Activated B cell treated with CpG ODN at 0.5 μM for 24 hours (primary cell): ENCODE measurements at regions not wholly inside any gene's neighbourhood (a gene's known extent, or its start where the extent isn't known, plus 50 kb on each side); places are given as distances from the start of the nearest gene placed in this dataset.

Source experiments
- ATAC-seq: fragments of 200-7000 bp; cut with Tn5 transposase; one replicate; pipeline ENCODE4 v1.10.0; 2021; ENCODE audit warnings: low read depth, mild to moderate bottlenecking, moderate library complexity
- CTCF ChIA-PET: fragments of 350-600 bp; sonication (Branson Sonifier 250); formaldehyde crosslinking; loops from one replicate; lab custom pipeline; 2021; ENCODE audit warnings: antibody characterized with exemption; lab: Charles Lee
- POLR2A ChIA-PET: fragments of 350-600 bp; sonication (Branson Sonifier 250); formaldehyde crosslinking; loops from one replicate; lab custom pipeline; 2021; ENCODE audit warnings: antibody characterized with exemption; lab: Charles Lee
- DNase-seq: peaks from one replicate; pipeline ENCODE4 v3.0.0; 2022
- H3K27ac Mint-ChIP-seq: one replicate; pipeline ENCODE4 v1.8.0; 2020; ENCODE audit warnings: mixed read lengths
- H3K27me3 Mint-ChIP-seq: one replicate; pipeline ENCODE4 v1.8.0; 2021; ENCODE audit warnings: mixed read lengths
- H3K36me3 Mint-ChIP-seq: one replicate; pipeline ENCODE4 v1.8.0; 2021; ENCODE audit warnings: low read depth, mixed read lengths
- H3K4me1 Mint-ChIP-seq: one replicate; pipeline ENCODE4 v1.8.0; 2021; ENCODE audit warnings: mixed read lengths
- H3K4me3 Mint-ChIP-seq: one replicate; pipeline ENCODE4 v1.8.0; 2020; ENCODE audit warnings: mild to moderate bottlenecking, mixed read lengths
- H3K9me3 Mint-ChIP-seq: one replicate; pipeline ENCODE4 v1.8.0; 2020; ENCODE audit warnings: mixed read lengths
- CTCF ChIP-seq: fragments of 200-600 bp; IDR thresholded peaks from one replicate; pipeline ENCODE4 v1.8.0; 2022; ENCODE audit warnings: antibody characterized with exemption, mild to moderate bottlenecking
- intact Hi-C: fragments of 100-400 bp; cut with micrococcal nuclease; formaldehyde crosslinking; loops from one replicate; pipeline ENCODE4 v1.15.1; 2024

- ATAC-seq (no peak), DNase-seq (no peak)
- Mint-ChIP-seq H3K4me3 (no peak overlapping the region), H3K27me3 (peaks cover 1% of the 10 kb centered on the region), H3K9me3 (no peaks in the 10 kb centered on the region), H3K27ac (no peak overlapping the region), H3K4me1 (no peaks in the 10 kb centered on the region), H3K36me3 (no peaks in the 10 kb centered on the region)
- POLR2A ChIA-PET: no interaction called here
- TF ChIP-seq CTCF: no peak
- intact Hi-C loops: no loop called here
- CTCF ChIA-PET: no interaction called here
Measured at GRCh38 chr6:18742406-18742805, 355.3 kb downstream of the RNF144B start.

GRCh38 chr6:18746727-18747126 is 359.6 kb downstream of the RNF144B start:
- CTCF ChIA-PET: interaction anchor here (0.5 kb wide), 1 partner anchor 136 kb away, joined by 3 read pairs; no protein-coding TSS in a partner anchor
- intact Hi-C loops: no loop called here
- no peaks in the 10 kb centered on the region for H3K36me3 Mint-ChIP-seq
- no peak for TF ChIP-seq CTCF
- H3K9me3 Mint-ChIP-seq: no peaks in the 10 kb centered on the region
- no peaks in the 10 kb centered on the region for H3K4me1 Mint-ChIP-seq
- POLR2A ChIA-PET: no interaction called here
- H3K27me3 Mint-ChIP-seq: no peaks in the 10 kb centered on the region
- DNase-seq (no peak), ATAC-seq (no peak)
- no peak overlapping the region for H3K4me3 Mint-ChIP-seq
- no peak overlapping the region for H3K27ac Mint-ChIP-seq

GRCh38 chr6:18748314-18748713 is 361.2 kb downstream of the RNF144B start:
- DNase-seq: no peak
- Mint-ChIP-seq H3K27me3 (no peaks in the 10 kb centered on the region), H3K27ac (no peak overlapping the region), H3K9me3 (no peaks in the 10 kb centered on the region), H3K36me3 (no peaks in the 10 kb centered on the region), H3K4me1 (no peaks in the 10 kb centered on the region), H3K4me3 (no peak overlapping the region)
- intact Hi-C loops: no loop called here
- ATAC-seq: no peak
- CTCF ChIA-PET: no interaction called here
- POLR2A ChIA-PET: no interaction called here
- no peak for TF ChIP-seq CTCF

GRCh38 chr6:18752278-18753068 is 365.3 kb downstream of the RNF144B start:
- H3K9me3 Mint-ChIP-seq: no peaks in the 10 kb centered on the region
- POLR2A ChIA-PET: no interaction called here

GRCh38 chr6:18753076-18753475 is 365.9 kb downstream of the RNF144B start:
- Mint-ChIP-seq H3K4me3 (no peak overlapping the region), H3K27ac (no peak overlapping the region), H3K9me3 (no peaks in the 10 kb centered on the region), H3K4me1 (no peaks in the 10 kb centered on the region), H3K36me3 (no peaks in the 10 kb centered on the region), H3K27me3 (no peaks in the 10 kb centered on the region)
- no peak for ATAC-seq
- no peak for DNase-seq
- intact Hi-C loops: no loop called here
- TF ChIP-seq CTCF: no peak
- POLR2A ChIA-PET: no interaction called here
- CTCF ChIA-PET: no interaction called here

More at GRCh38 chr6:18752278-18753068, 365.3 kb downstream of the RNF144B start:
- no peak for DNase-seq
- Mint-ChIP-seq H3K27me3 (no peaks in the 10 kb centered on the region), H3K36me3 (no peaks in the 10 kb centered on the region), H3K4me1 (no peaks in the 10 kb centered on the region), H3K27ac (no peak overlapping the region), H3K4me3 (no peak overlapping the region)
- no peak for ATAC-seq
- intact Hi-C loops: no loop called here
- TF ChIP-seq CTCF: no peak
- CTCF ChIA-PET: no interaction called here
